Activated CD8-positive, alpha-beta T cell treated with anti-CD3 and anti-CD28 coated beads for 36 hours (primary cell): ENCODE measurements at regions not wholly inside any gene's neighbourhood (a gene's known extent, or its start where the extent isn't known, plus 50 kb on each side); places are given as distances from the start of the nearest gene placed in this dataset.

Experiments
- ATAC-seq: fragments of 200-7000 bp; cut with Tn5 transposase; one replicate; pipeline ENCODE4 v1.10.0; 2021; ENCODE audit warnings: mild to moderate bottlenecking, moderate library complexity
- CTCF ChIA-PET: fragments of 350-600 bp; sonication (Branson Sonifier 250); formaldehyde crosslinking; loops from one replicate; lab custom pipeline; 2021; ENCODE audit warnings: antibody characterized with exemption; lab: Charles Lee
- POLR2A ChIA-PET: fragments of 350-600 bp; sonication (Branson Sonifier 250); formaldehyde crosslinking; loops from one replicate; lab custom pipeline; 2021; ENCODE audit warnings: antibody characterized with exemption; lab: Charles Lee
- DNase-seq: peaks from one replicate; pipeline ENCODE4 v3.0.0-alpha.2; 2020
- H3K27ac Mint-ChIP-seq: one replicate; pipeline ENCODE4 v1.8.0; 2021; ENCODE audit warnings: mild to moderate bottlenecking, mixed read lengths
- H3K27me3 Mint-ChIP-seq: one replicate; pipeline ENCODE4 v1.8.0; 2021; ENCODE audit warnings: mixed read lengths
- H3K36me3 Mint-ChIP-seq: one replicate; pipeline ENCODE4 v1.8.0; 2021; ENCODE audit warnings: low read depth, mixed read lengths
- H3K4me1 Mint-ChIP-seq: one replicate; pipeline ENCODE4 v1.8.0; 2021; ENCODE audit warnings: low read depth, mixed read lengths
- H3K4me3 Mint-ChIP-seq: one replicate; pipeline ENCODE4 v1.8.0; 2021; ENCODE audit warnings: mild to moderate bottlenecking, moderate library complexity, mixed read lengths
- H3K9me3 Mint-ChIP-seq: one replicate; pipeline ENCODE4 v1.8.0; 2021; ENCODE audit warnings: mixed read lengths
- CTCF ChIP-seq: fragments of 200-600 bp; IDR thresholded peaks from one replicate; pipeline ENCODE4 v1.8.0; 2022; ENCODE audit warnings: antibody characterized with exemption, mild to moderate bottlenecking
- intact Hi-C: fragments of 100-400 bp; cut with micrococcal nuclease; formaldehyde crosslinking; loops from one replicate; pipeline ENCODE4 v1.10.0; 2022

- TF ChIP-seq CTCF: no peak
- H3K9me3 Mint-ChIP-seq: no peaks in the 10 kb centered on the region
- ChIA-PET POLR2A (no interaction called here), CTCF (interaction anchor here (0.8 kb wide), 1 partner anchor 278 kb away, joined by 3 read pairs; no protein-coding TSS in a partner anchor)
- no peak overlapping the region for H3K4me3 Mint-ChIP-seq
- peaks cover 2% of the 10 kb centered on the region for H3K4me1 Mint-ChIP-seq
- intact Hi-C loops: loop anchor here (10.0 kb wide), 1 partner anchor 280 kb away; no protein-coding TSS in a partner anchor
- DNase-seq: no peak
- no peak overlapping the region for H3K27ac Mint-ChIP-seq
- no peaks in the 10 kb centered on the region for H3K36me3 Mint-ChIP-seq
- H3K27me3 Mint-ChIP-seq: no peaks in the 10 kb centered on the region
- ATAC-seq: no peak
Observed at GRCh38 chr4:81745050-81745449, 273.3 kb upstream of the RASGEF1B start.

GRCh38 chr4:81743731-81744435 lies 272.2 kb upstream of the RASGEF1B start:
- Mint-ChIP-seq H3K36me3 (no peaks in the 10 kb centered on the region), H3K27me3 (no peaks in the 10 kb centered on the region), H3K4me1 (peaks cover 2% of the 10 kb centered on the region), H3K27ac (no peak overlapping the region), H3K9me3 (no peaks in the 10 kb centered on the region), H3K4me3 (no peak overlapping the region)
- CTCF ChIA-PET: no interaction called here
- ATAC-seq (no peak), DNase-seq (no peak)
- no peak for TF ChIP-seq CTCF
- POLR2A ChIA-PET: interaction anchor here (1.1 kb wide), 1 partner anchor 273 kb away, joined by 3 read pairs; no protein-coding TSS in a partner anchor
- intact Hi-C loops: loop anchor here (10.0 kb wide), 1 partner anchor 279 kb away; no protein-coding TSS in a partner anchor

GRCh38 chr4:81740487-81740886 lies 268.8 kb upstream of the RASGEF1B start:
- ATAC-seq (no peak), DNase-seq (no peak)
- no peaks in the 10 kb centered on the region for H3K36me3 Mint-ChIP-seq
- TF ChIP-seq CTCF: no peak
- no peak overlapping the region for H3K4me3 Mint-ChIP-seq
- H3K27me3 Mint-ChIP-seq: no peaks in the 10 kb centered on the region
- intact Hi-C loops: loop anchor here (10.0 kb wide), 1 partner anchor 276 kb away; no protein-coding TSS in a partner anchor
- H3K27ac Mint-ChIP-seq: no peak overlapping the region
- no peaks in the 10 kb centered on the region for H3K9me3 Mint-ChIP-seq
- CTCF ChIA-PET: no interaction called here
- peaks cover 2% of the 10 kb centered on the region for H3K4me1 Mint-ChIP-seq
- POLR2A ChIA-PET: no interaction called here

GRCh38 chr4:81738891-81739290 lies 267.2 kb upstream of the RASGEF1B start:
- no peak for DNase-seq
- no peak for ATAC-seq
- no peaks in the 10 kb centered on the region for H3K36me3 Mint-ChIP-seq
- POLR2A ChIA-PET: no interaction called here
- intact Hi-C loops: no loop called here
- no peak overlapping the region for H3K27ac Mint-ChIP-seq
- TF ChIP-seq CTCF: no peak
- CTCF ChIA-PET: interaction anchor here (1.3 to 1.6 kb wide), 2 partner anchors 10 to 272 kb away, joined by 3 read pairs; no protein-coding TSS in a partner anchor
- H3K4me1 Mint-ChIP-seq: peaks cover 2% of the 10 kb centered on the region
- H3K9me3 Mint-ChIP-seq: no peaks in the 10 kb centered on the region
- H3K4me3 Mint-ChIP-seq: no peak overlapping the region
- no peaks in the 10 kb centered on the region for H3K27me3 Mint-ChIP-seq

GRCh38 chr4:81737865-81738559 lies 266.3 kb upstream of the RASGEF1B start:
- no peak overlapping the region for H3K27ac Mint-ChIP-seq
- ATAC-seq (no peak), DNase-seq (no peak)
- no peaks in the 10 kb centered on the region for H3K27me3 Mint-ChIP-seq
- H3K4me1 Mint-ChIP-seq: peaks cover under 1% of the 10 kb centered on the region
- H3K4me3 Mint-ChIP-seq: no peak overlapping the region
- no peaks in the 10 kb centered on the region for H3K36me3 Mint-ChIP-seq
- H3K9me3 Mint-ChIP-seq: no peaks in the 10 kb centered on the region
- intact Hi-C loops: no loop called here
- ChIA-PET POLR2A (interaction anchor here (0.6 to 1.0 kb wide), 2 partner anchors 21 to 96 kb away, joined by 3 read pairs; no protein-coding TSS in a partner anchor), CTCF (no interaction called here)
- no peak for TF ChIP-seq CTCF
